ENCODE measurements at regions not wholly inside any gene's neighbourhood (a gene's known extent, or its start where the extent isn't known, plus 50 kb on each side); places are given as distances from the start of the nearest gene placed in this dataset.

DNA sequence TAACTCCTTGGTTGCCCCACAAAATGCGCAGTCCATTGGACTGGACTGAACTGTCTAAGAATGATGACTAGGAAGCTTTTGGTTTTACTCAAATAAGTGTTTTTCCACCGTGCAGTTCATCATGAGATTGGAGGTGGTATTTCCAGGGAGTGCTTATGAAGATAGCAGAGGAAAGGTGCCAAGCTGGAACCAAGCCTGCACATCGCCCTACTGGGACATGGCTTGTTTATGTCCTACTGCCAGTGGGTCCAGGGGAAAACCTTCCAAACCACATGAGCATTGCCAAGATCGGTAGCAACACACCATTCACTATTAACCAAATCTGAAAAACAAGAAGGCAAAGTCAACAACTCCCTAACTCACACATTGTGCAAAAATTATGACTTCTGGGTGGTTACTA is 54.7 kb upstream of the DSCAM start:
- no peak for DNase-seq (ENCODE audit: low spot score)

DNA sequence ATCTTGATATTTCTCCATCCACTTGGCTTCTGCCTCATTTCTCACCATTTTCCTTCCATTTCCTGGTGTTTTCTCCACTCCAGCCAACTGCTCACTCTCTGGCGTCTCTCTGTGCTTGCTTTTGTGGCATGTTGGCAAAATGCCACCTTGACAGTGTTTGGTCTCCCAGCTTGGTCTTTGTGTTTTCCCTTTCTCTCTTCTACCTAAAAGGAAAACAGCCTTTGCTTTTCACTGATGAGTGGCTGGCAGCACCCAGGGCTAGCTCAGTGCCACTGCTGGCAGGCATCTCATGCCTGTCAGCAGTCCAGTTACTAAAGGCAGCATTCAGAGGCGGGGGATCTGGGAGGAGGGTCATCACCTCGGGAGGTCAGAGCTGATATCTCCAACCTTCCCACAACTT is 55.3 kb upstream of the DSCAM start:
- no peak for DNase-seq (ENCODE audit: low spot score)

DNA sequence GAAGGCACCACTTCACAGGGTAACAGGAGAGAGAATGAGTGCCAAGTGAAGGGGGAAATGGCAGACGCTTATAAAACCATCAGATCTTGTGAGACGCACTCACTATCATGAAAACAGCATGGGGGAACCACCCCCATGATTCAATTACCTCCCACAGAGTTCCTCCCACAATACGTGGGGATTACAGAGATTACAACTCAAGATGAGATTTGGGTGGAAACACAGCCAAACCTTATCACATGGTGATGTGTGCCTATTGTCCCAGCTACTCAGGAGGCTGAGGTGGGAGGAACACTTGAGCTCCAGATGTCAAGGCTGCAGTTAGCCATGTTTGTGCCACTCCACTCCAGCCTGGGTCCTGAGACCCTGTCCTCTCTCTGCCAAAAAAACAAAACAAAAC is 56.0 kb upstream of the DSCAM start:
- DNase-seq (ENCODE audit: low spot score), result no peak

DNA sequence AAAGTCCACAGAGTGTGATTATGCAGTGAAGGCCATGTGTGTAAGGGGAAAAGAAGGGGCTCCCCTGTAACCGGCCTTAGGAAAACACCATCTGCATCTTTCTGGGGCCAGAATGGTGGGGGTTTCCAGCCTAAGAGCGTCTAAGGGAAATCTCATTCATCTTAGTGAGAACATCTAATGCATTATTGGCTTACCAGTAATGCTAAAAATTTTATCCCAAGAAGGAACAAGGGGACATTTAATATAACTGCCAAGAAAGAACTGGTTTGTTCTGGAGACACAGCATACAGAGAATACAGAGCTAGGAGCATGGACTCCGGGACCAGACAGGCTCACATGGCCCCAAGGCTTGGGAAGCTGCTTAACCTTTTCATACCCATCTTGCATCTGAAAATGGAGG is 58.3 kb upstream of the DSCAM start:
- DNase-seq (ENCODE audit: low spot score), result no peak

DNA sequence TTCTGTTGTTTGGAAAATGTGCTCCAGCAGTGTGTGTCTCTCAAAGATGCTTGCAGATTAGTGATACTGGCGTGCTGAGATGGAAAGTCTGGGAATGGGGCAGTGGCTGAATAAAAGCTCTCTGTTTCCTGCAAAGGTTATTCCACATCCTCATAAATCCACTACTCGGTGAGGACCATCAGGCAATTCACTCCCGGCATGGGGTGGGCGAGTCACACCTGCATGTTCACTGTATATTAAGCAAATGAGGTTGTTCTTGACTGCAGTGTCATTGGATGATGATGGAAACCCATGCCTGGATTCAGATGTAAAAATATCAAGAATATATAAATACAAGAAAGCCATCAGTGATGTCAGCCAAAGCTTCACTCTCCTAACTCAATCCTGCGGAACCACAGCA is 65.4 kb upstream of the DSCAM start:
- no peak for DNase-seq (ENCODE audit: low spot score)

DNA sequence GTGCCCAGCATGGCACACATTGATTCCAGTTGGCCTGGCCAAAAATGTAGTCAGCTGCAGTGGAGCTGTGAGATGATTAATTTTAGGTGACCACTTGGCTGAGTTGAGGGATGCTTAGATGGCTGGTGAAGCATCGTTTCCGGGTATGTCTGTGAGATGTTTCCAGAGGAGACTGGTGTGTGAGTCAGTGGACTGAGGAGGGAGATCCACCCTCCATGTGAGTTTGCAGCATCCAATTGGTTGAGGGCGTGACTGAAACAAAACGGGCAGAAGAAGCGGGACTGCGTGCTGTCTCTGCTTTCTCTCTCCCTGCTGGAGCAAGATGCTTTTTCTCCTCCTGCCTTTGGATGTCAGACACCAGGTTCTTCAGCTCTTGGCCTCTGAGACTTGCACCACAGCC is 68.2 kb upstream of the DSCAM start:
- DNase-seq (ENCODE audit: low spot score), result no peak

DNA sequence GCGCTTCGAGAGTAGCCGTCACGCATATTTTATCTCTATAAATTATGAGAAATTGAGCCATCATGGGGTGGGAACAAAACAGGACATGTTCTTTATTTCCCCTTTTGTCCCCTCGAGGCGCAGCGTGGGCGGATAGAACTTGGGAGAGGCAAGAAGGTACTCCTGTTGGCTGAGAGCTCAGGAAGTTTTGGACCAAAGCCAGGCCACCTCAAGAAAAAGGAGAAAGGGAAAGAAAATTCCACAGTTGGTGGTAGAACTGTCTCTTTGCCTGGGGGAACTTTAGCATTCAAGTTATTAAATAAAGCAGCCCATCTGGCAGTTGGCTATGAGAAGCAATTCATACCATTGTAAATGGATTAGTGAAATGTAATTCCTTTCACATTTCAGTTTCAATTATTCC is 76.4 kb upstream of the DSCAM start:
- DNase-seq (ENCODE audit: low spot score), result no peak

DNA sequence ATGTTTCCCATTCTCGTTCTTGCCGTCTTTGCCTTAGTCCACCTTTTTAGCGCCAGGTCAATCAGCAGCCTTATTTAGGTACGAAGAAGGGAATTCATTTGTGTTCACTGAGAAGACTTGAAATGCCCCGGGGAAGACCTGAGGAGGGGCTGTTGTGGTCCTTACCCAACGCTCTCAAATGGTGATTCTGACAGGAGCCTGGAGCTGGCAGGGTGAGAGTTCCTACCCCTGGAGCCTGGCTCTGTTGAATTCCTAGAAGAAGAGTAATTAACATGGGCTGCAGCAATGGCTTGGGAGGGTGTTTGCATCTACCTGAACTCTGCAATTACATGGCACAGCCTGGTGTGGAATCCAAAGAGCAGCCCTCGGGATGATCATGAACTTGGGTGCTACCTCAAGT is 76.9 kb upstream of the DSCAM start:
- DNase-seq (ENCODE audit: low spot score), result no peak

DNA sequence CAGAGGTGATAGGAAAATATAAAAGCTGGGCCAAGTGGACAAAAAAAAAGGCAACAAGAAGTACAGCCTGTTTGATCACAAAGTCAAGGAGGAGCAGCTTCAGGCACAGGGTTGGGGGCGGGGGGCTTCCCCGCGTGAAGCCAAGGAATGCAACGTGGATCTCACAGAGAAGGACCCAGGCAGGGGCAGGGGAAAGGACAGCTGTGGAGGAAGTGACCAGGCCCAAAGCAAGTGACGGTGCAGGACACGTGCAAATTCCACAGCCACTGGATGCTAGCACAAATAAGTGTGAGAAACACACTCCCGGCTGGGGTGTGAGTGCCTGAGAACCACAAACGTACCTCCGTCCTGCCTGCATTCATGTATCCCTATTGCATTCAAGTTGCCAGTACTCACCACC is 77.7 kb upstream of the DSCAM start:
- DNase-seq (ENCODE audit: low spot score), result no peak

DNA sequence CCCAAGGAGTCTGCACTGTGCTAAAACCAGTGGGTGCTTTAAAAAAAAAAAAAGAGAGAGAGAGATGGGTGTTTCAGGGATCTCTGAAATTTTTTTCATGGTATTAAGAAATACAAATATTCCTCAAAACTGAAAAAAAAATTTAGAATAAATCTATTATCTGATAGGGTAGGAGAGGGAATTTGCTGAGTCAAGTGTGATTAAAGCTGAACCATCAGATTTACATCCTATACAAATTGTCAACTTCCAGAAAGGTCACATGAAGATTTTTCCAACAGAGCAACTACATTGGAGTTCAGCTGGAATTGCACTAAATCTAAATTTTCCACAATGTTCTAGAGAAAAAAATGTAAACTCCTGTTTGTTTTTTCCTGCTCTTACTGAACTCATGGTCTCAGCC is 79.3 kb upstream of the DSCAM start:
- no peak for DNase-seq (ENCODE audit: low spot score)

DNA sequence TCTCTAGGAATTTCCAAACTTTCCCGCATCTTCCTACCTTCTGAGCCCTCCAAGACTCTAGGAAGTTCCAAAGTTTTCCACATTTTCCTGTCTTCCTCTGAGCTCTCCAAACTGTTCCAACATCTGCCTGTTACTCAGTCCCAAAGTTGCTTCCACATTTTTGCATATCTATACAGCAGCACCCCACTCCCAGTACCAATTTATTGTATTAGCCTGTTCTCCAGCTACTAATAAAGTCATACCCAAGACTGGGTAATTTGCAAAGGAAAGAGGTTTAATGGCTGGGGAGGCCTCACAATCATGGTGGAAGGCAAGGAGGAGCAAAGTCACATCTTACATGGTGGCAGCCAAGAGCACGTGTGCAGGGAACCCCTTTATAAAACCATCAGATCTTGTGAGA is 82.9 kb upstream of the DSCAM start:
- DNase-seq (ENCODE audit: low spot score), result no peak

DNA sequence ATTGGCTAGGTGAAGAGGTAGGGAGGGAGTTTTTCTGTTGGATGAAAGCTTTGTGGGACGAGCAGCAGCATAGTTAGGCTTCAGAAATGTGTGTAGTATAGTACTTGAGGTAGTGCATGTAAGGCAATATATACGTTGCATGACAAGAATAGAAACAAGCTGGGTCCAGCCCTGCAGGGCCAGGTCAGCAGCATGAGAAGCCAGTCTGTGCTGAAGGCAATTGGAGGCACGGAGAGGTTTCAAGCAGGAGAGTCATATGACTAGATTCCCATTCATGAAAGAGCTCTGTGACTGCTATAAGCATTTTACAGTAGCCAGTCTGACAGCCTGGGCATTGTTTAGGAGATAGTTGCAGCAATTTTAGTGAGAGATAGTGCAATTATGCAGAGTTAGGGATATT is 84.2 kb upstream of the DSCAM start:
- DNase-seq (ENCODE audit: low spot score), result no peak

DNA sequence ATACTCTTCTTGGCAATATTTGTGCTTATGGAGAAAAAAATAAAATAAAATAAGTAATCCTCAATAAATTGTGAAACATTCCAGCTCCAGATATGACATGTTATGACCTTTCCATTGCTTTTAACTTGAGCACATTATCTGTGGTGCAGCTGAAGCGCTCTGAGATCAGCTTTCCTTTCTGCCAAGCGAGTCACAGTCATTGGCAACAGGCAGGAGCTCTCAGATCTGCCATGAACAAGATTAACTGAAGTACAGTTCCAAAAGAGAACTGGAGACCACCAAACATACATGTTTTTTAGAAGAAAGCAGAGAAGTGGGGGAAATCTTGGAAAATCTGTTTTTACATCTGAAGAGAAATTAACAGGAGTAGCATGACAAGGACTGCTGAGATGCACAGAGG is 89.2 kb upstream of the DSCAM start:
- DNase-seq (ENCODE audit: low spot score), result no peak

DNA sequence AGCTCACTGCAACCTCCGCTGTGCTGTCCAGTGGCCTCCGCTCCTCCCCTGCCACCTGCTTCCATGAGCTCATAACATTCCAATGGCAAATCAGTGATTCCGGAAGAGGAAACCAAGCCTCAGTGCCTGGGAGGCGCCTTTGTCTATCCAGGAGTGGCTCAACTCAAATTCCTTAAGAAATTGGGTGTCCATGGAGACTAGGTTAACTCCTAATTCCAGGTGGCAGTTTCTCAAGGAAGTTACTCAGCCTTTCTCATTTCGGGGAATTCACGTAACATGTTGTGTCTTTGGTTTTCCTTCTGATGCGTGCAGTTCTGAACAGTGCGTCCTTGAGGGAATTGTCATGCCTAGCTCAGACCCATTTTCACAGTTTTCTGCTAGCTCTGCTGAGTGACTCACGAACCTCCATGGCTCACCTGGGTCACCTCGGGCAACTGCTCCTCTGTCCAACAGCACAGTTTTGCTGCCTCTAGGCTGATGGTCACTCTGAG is 89.9 kb upstream of the DSCAM start:
- DNase-seq (ENCODE audit: low spot score), result no peak

DNA sequence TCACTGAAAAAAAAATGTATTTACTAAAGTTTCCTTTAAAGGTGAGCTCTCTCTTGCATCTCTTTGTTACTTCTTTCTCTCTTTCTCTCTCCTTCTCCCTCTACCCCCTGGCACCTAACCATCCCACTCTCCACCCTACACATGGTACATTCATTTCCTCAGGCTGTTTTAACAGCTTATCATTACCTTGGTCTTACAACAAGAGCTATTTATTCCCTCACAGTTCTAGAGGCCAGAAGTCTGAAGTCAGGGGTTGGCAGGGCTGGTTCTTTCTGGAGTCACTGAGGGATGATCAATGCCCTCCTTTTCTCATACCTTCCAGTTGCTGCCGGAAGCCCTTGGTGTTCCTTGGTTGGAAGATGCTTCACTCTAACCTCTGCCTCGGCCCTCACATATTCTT is 91.1 kb upstream of the DSCAM start:
- DNase-seq (ENCODE audit: low spot score), result no peak

DNA sequence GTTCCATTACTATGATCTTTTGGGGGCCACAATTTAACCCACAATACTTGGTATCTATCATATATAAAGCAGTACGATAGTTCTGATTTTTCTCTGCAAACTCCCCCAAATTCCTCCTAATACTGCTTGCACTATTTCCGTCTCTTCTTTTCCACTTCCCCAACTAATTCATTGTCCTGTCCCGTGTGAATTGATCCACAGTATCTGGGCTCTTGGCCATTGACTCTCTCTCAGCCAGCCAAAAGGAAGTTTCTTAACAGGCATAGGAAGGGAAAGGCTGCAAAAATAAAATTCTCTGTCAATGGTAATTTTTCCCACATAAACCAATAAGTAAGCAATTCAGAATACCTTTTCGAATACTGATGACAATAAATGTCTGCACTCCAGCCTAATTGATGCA is 91.7 kb upstream of the DSCAM start:
- DNase-seq (ENCODE audit: low spot score), result no peak

DNA sequence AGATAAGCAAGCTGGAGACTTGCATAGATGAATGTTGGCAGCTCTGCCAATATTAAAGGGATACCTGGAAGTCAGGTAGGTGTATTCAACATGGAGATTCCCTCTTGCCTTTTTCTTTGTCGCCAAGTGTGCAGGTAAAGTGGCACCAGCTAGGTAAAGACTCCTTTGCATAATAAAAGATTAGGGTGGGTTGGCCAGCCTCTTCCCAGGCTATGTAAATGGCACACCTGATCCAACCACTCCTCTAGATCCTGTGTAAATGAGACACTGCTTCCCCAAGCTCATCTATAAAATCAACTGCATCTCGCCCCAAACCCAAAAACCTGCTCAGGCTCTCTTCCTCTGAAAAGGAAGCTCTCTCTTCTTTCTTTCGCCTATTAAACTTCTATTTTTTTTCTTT is 100.8 kb upstream of the DSCAM start:
- DNase-seq (ENCODE audit: low spot score), result no peak

DNA sequence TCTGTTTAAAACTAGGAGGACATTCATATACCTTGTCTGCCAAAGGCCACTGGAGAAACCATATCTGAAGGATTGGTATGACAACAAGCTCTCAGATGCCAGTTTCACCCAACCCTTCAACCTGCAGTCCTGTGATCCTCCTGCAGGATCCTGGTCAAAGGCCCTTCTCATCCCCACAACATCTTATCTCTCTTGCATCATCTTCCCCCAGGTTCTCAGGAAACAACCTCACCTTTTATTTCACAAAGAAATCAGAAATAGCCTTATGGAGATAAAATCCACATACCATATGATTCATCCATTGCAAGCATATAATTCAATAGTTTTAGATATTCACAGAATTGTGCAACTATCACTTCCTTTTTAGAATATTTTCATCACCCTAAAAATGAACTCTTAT is 104.0 kb upstream of the DSCAM start:
- no peak for DNase-seq (ENCODE audit: low spot score)

DNA sequence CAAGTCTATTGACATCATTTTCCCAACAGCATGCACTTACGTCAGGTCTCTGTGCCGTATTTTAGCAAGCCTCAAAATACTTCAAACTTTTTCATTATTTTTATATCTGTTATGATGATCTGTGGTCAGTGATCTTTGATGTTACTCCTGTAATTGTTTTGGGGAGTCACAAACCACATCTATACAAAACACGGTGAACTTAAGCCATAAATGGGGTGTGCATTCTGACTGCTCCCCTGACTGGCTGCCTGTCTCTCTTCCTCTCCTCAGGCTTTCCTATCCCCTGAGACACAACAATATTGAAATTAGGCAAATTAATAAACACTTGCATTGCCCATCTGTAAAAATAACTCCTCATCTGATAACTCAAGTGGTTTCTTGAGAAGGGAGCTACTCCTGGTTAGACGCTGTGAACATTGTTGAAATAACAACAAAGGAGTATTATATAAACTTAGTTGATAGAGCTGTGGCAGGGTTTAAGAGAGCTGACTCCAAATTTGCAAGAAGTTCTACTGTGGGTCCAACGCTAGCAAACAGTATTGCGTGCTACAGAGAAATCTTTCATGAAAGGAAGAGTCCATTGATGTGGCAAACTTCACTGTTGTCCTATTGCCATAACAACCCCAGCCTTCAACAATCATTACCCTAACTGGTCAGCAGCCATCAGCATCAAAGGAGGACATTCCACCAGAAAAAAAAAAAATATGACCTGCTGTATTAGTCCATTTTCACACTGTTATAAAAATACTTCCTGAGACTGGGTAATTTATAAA is 105.8 kb upstream of the DSCAM start:
- DNase-seq (ENCODE audit: low spot score), result no peak

DNA sequence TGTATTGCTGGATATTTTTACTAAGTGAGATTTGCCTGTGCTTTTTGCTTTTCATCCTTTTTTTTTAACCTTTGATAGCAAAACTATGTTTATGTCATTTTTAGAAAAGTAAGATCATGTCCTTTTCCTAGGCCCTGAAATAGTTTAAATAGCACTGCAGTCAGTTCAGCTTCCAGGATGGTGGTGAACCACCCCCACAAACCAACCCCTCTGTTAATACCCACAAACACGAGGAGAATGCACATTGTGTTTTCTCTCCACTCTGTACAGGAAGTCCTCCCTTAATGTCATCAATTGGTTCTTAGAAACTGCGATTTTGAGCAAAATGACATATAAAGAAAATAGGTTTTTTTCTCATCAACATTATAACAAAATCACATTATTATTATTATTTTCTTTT is 117.7 kb upstream of the DSCAM start:
- no peak for DNase-seq (ENCODE audit: low spot score)

DNA sequence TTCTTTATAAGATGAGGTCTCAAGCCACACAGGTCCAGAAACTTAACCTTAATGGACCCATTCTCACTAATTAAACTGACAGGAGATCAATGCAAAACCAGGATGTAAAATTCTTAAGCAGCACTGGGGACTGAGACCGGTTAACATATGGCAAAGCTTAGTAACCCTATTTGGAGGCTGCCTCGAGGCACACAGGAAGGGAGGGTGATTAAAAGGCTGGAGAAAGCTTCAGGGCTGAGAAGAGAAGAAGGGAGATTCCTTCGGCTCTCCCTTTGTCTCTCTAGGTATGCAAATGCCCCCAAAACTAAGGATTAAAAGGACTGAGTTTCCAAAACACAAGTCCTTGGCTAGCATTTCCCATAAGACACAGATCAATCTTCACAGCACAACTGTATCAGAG is 120.8 kb upstream of the DSCAM start:
- no peak for DNase-seq (ENCODE audit: low spot score)

DNA sequence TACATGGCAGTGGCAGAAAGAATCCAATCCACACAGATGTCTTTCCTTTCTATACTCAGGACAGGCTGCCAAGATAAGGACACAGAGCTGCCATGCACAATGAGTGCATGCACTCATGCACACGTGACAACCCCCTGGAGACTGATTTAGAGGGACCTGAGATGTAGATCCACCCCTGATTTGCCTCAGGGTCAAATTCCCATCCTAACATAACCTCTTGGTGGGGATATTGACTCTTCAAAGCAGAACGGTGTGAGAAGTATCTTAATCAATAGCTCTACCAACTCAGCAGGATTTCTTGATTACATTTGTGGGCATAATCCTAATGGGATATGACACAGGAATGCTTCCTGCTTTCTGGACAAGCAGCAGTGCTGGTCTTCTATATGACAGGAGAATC is 125.2 kb upstream of the DSCAM start:
- DNase-seq (ENCODE audit: low spot score), result no peak

DNA sequence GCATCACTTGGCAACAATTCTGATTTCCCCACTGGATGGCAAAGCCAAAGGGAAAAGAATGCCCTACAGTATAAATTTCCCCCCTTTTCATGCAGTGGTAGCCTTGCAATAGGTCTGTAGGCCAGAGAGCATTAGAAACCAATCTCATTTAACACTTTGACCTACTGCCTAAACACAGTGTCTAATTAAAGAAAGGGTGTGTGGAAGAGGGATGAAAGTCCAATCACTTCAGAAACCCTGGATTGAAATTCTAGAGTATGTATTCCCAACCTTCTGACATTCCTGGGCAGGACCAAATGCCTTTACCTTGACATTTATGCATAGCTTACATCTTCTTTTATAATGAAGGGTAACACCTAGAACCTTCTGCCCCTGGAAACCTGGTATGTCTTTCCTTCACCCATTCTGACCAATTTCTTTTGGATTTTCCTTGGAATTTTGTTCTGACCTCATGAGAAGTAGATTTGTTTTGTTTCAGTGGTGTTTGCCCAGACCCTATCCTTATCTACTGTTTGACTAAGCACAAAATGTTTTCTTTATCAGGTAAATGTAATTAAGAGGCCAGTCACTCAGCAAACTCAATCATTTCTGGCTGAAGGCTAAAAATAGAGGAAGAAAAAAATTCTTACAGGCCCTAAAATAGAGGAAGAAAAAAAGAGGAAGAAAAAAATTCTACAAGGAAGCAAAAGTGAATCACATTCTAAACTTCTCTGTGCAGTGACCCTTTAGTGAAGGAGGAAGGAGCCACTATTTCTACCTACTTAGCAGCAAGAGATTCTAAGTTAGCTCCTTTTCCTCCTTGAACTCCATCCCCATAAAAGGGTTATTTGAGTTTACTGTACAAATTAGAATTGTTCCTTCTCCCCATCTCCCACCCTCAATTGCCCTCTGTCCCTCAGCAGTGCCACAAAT is 129.5 kb upstream of the DSCAM start:
- DNase-seq (ENCODE audit: low spot score), result no peak

DNA sequence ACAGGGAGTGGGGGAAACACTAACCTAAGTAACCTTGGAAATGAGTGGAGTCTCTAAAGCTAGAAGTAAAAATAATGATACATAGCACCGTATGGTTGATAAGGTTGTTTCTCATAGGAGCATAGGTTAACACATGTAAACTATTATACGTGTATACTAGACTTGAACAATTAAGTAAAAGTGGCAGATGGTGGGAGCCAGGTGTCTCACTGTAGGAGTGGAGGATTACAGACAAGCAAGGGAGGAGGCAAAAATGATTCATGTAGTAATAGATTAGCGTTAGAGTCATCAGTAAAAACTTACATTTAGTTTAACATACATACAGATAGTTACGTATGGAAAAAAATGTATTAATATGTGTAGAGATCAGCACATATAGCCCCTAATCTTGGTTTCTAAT is 138.4 kb upstream of the DSCAM start:
- no peak for DNase-seq (ENCODE audit: low spot score)

Measured in AG20443 (cell line).